Fibroblast of lung (primary cell): ENCODE measurements at regions not wholly inside any gene's neighbourhood (a gene's known extent, or its start where the extent isn't known, plus 50 kb on each side); places are given as distances from the start of the nearest gene placed in this dataset.

Experiments
- DNase-seq, 2 donors: peaks; one replicate each; pipeline versions ENCODE4 v3.0.0 to v3.0.0-alpha.2; 2010; ENCODE audit warnings: low read depth in 2 of 2
- H2AFZ ChIP-seq: 2 replicates; pipeline ENCODE4 v1.5.1; 2012; ENCODE audit warnings: low read length, control low read depth, inconsistent platforms
- H3K27ac ChIP-seq: 2 replicates; pipeline ENCODE4 v1.5.1; 2011; ENCODE audit warnings: low read length, control low read depth; ENCODE audit not compliant: insufficient read depth
- H3K27me3 ChIP-seq: 2 replicates; pipeline ENCODE4 v1.5.1; 2011; ENCODE audit warnings: mild to moderate bottlenecking, low read length; ENCODE audit not compliant: control insufficient read depth, insufficient read depth
- H3K36me3 ChIP-seq: 2 replicates; pipeline ENCODE4 v1.5.1; 2011; ENCODE audit warnings: low read length; ENCODE audit not compliant: control insufficient read depth, insufficient read depth
- H3K4me1 ChIP-seq: 2 replicates; pipeline ENCODE4 v1.5.1; 2011; ENCODE audit warnings: low read length; ENCODE audit not compliant: control insufficient read depth, insufficient read depth; ENCODE audit errors: extremely low read depth
- H3K4me2 ChIP-seq: 2 replicates; pipeline ENCODE4 v1.5.1; 2011; ENCODE audit warnings: low read length, control low read depth; ENCODE audit not compliant: insufficient read depth; ENCODE audit errors: extremely low read depth
- H3K4me3 ChIP-seq, 4 experiments: fragments of 200-600 bp in 1 of 4; sonication (generic) in 1 of 4; replicated peaks in 1 of 4; 2 replicates each; pipeline ENCODE4 v1.5.1; 2011 to 2016; ENCODE audit warnings: low read length in 4 of 4, low read depth in 3 of 4, mild to moderate bottlenecking in 3 of 4, control low read depth in 2 of 4, inconsistent platforms in 1 of 4, mixed read lengths in 1 of 4; ENCODE audit not compliant: insufficient read depth in 1 of 4; ENCODE audit errors: control extremely low read depth in 1 of 4
- H3K79me2 ChIP-seq: 2 replicates; pipeline ENCODE4 v1.5.1; 2012; ENCODE audit warnings: mild to moderate bottlenecking, low read length, inconsistent platforms; ENCODE audit not compliant: control insufficient read depth, insufficient read depth
- H3K9ac ChIP-seq: 2 replicates; pipeline ENCODE4 v1.5.1; 2011; ENCODE audit warnings: mild to moderate bottlenecking, low read length, control low read depth; ENCODE audit not compliant: insufficient read depth
- H3K9me3 ChIP-seq: 2 replicates; pipeline ENCODE4 v1.5.1; 2012; ENCODE audit warnings: low read depth, low read length; ENCODE audit not compliant: control insufficient read depth, insufficient read depth
- H4K20me1 ChIP-seq: 2 replicates; pipeline ENCODE4 v1.5.1; 2011; ENCODE audit warnings: low read length; ENCODE audit not compliant: control insufficient read depth, insufficient read depth; ENCODE audit errors: extremely low read depth
- CTCF ChIP-seq, 2 donors: IDR thresholded peaks in 1 of 2; conservative IDR thresholded peaks in 1 of 2; 1 replicate in 1 of 2; 2 replicates in 1 of 2; pipeline ENCODE4 v1.5.1; 2011 to 2012; ENCODE audit warnings: low read length in 2 of 2, control low read depth in 1 of 2, inconsistent platforms in 1 of 2, low read depth in 1 of 2, mild to moderate bottlenecking in 1 of 2
- EZH2 ChIP-seq: IDR thresholded peaks from 2 replicates; pipeline ENCODE4 v1.5.1; 2012; ENCODE audit warnings: low read length, control low read depth, mild to moderate bottlenecking; ENCODE audit errors: missing control alignments

- no peaks in the 10 kb centered on the region for H4K20me1 ChIP-seq
- no peak overlapping the region for H2AFZ ChIP-seq
- H3K27me3 ChIP-seq, result no peaks in the 10 kb centered on the region
- H3K4me2 ChIP-seq, result no peak overlapping the region
- no peak overlapping the region for H3K9ac ChIP-seq
- no peaks in the 10 kb centered on the region for H3K79me2 ChIP-seq
- no peak overlapping the region for H3K27ac ChIP-seq
- no peaks in the 10 kb centered on the region for H3K36me3 ChIP-seq
- no peaks in the 10 kb centered on the region for H3K4me1 ChIP-seq
- TF ChIP-seq CTCF (conservative IDR thresholded peaks at IDR 0.05 in 1 of 2, IDR thresholded peaks at IDR 0.05 in 1 of 2; ENCODE audit: low read depth in 1 of 2, low read length in 2 of 2) (no peak), EZH2 (no peak)
- no peak for DNase-seq
- H3K4me3 ChIP-seq, result no peak overlapping the region
- H3K9me3 ChIP-seq, result no peaks in the 10 kb centered on the region
Measured at GRCh38 chr3:116785226-116785625, 75.6 kb downstream of the TUSC7 start.

GRCh38 chr3:116802651-116803050, 93.1 kb downstream of the TUSC7 start:
- H3K9me3 ChIP-seq, result no peaks in the 10 kb centered on the region
- no peaks in the 10 kb centered on the region for H4K20me1 ChIP-seq
- H2AFZ ChIP-seq, result no peak overlapping the region
- H3K4me1 ChIP-seq, result no peaks in the 10 kb centered on the region
- H3K27ac ChIP-seq, result no peak overlapping the region
- no peak overlapping the region for H3K4me2 ChIP-seq
- no peaks in the 10 kb centered on the region for H3K27me3 ChIP-seq
- H3K9ac ChIP-seq, result no peak overlapping the region
- DNase-seq, result no peak
- no peaks in the 10 kb centered on the region for H3K36me3 ChIP-seq
- no peak overlapping the region for H3K4me3 ChIP-seq
- TF ChIP-seq CTCF (conservative IDR thresholded peaks at IDR 0.05 in 1 of 2, IDR thresholded peaks at IDR 0.05 in 1 of 2; ENCODE audit: low read depth in 1 of 2, low read length in 2 of 2) (no peak), EZH2 (no peak)
- H3K79me2 ChIP-seq, result no peaks in the 10 kb centered on the region

- DNase-seq, result no peak
- Histone ChIP-seq H3K9me3 (no peaks in the 10 kb centered on the region), H3K4me2 (no peak overlapping the region), H3K4me3 (no peak overlapping the region), H3K27ac (no peak overlapping the region), H2AFZ (no peak overlapping the region), H3K27me3 (no peaks in the 10 kb centered on the region), H4K20me1 (no peaks in the 10 kb centered on the region), H3K9ac (no peak overlapping the region), H3K79me2 (no peaks in the 10 kb centered on the region), H3K4me1 (no peaks in the 10 kb centered on the region), H3K36me3 (no peaks in the 10 kb centered on the region)
- TF ChIP-seq EZH2 (no peak), CTCF (conservative IDR thresholded peaks at IDR 0.05 in 1 of 2, IDR thresholded peaks at IDR 0.05 in 1 of 2; ENCODE audit: low read depth in 1 of 2, low read length in 2 of 2) (no peak)
Measured at GRCh38 chr3:116806351-116806750, 96.8 kb downstream of the TUSC7 start.
